ENCODE measurements at regions not wholly inside any gene's neighbourhood (a gene's known extent, or its start where the extent isn't known, plus 50 kb on each side); places are given as distances from the start of the nearest gene placed in this dataset.

DNA sequence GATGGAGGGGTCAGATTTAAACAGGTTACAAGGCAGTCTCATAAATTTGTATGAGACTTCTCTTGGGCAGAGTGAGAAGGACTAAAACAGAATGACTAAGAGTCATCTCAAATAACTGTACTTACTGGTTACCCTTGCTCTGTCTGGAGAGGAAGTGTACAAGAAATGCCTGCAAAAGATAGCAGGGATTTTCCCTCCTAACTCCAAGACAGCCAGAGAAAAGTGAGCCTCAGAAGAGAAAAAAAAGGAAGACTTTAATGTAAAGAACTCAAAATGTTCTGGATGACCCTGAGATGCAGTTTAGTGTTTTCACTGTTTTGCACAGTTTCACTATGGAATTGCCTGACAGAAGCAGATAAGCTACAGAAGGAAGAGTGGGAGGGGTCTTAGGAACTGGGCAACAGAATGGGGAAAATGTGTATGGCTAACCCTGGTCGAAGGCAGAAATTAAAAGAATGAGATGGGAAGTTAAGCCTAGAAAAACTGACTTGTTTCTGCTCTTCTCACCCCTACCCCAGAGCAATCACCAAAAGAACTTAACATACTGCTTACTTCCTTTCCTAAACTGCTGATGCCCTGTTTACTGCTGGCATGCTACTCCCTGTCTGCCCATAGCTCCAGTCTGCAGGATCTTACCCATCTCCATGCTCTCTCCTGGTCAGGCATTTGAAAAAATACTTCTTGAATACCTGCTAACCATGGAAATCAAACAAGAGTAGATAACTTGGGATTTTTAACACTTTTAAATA, 98.1 kb upstream of the MARCKS start:
- Histone ChIP-seq H2AFZ (ENCODE audit: low read depth) (peak overlapping the region; percentile 65; the same call in 1 of the 2 replicates), H3K27ac (ENCODE audit: low read depth in 2 of 2, low read length in 1 of 2) (no peak overlapping the region), H4K20me1 (ENCODE audit: insufficient read depth) (no peaks in the 10 kb centered on the region), H3K79me2 (ENCODE audit: insufficient read depth) (no peaks in the 10 kb centered on the region), H3K4me1 (ENCODE audit: control insufficient read depth in 1 of 2, insufficient read depth in 2 of 2, low read depth in 1 of 2, low read length in 1 of 2) (peaks cover 0 to 3% of the 10 kb centered on the region in 2 experiments; a peak in 1 of 4 replicates), H3K27me3 (ENCODE audit: insufficient read depth) (no peaks in the 10 kb centered on the region), H3K9me2 (no peaks in the 10 kb centered on the region), H3K9me3 (no peaks in the 10 kb centered on the region), H3K9ac (no peak overlapping the region), H3K36me3 (replicated peaks in 1 of 2; ENCODE audit: control insufficient read depth in 1 of 2, insufficient read depth in 2 of 2, low read length in 1 of 2) (no peaks in the 10 kb centered on the region), H3K4me2 (no peak overlapping the region), H3K4me3 (ENCODE audit: low read depth in 2 of 2, low read length in 1 of 2) (no peak overlapping the region), H3F3A (replicated peaks; ENCODE audit: insufficient read depth) (no peaks in the 10 kb centered on the region)
- WGBS (ENCODE audit: low lambda C conversion rate), result 75% methylated on average over 1 of the region's 1 CpG
- DNase-seq, result no peak
- POLR2A ChIA-PET, result no interaction called here
- TF ChIP-seq YY1 (IDR thresholded peaks at IDR 0.05; ENCODE audit: low read depth) (no peak), FOXJ3 (CRISPR knock-in tag; IDR thresholded peaks at IDR 0.05) (no peak), NFIC (IDR thresholded peaks at IDR 0.05; ENCODE audit: borderline replicate concordance) (no peak), RCOR1 (IDR thresholded peaks at IDR 0.05; ENCODE audit: low read length) (no peak), RFX5 (IDR thresholded peaks at IDR 0.05; ENCODE audit: low read length) (no peak), SIN3A (IDR thresholded peaks at IDR 0.05; ENCODE audit: borderline replicate concordance, low read depth, low read length) (no peak), RAD21 (IDR thresholded peaks at IDR 0.05; ENCODE audit: low read length) (no peak)
- TF ChIP-seq, protein P1, sequence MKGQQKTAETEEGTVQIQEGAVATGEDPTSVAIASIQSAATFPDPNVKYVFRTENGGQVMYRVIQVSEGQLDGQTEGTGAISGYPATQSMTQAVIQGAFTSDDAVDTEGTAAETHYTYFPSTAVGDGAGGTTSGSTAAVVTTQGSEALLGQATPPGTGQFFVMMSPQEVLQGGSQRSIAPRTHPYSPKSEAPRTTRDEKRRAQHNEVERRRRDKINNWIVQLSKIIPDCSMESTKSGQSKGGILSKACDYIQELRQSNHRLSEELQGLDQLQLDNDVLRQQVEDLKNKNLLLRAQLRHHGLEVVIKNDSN (IDR thresholded peaks at IDR 0.05; ENCODE audit: borderline replicate concordance, low read depth), result no peak
- TF ChIP-seq, protein P2, sequence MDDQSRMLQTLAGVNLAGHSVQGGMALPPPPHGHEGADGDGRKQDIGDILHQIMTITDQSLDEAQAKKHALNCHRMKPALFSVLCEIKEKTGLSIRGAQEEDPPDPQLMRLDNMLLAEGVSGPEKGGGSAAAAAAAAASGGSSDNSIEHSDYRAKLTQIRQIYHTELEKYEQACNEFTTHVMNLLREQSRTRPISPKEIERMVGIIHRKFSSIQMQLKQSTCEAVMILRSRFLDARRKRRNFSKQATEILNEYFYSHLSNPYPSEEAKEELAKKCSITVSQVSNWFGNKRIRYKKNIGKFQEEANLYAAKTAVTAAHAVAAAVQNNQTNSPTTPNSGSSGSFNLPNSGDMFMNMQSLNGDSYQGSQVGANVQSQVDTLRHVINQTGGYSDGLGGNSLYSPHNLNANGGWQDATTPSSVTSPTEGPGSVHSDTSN (IDR thresholded peaks at IDR 0.05), result no peak
- TF ChIP-seq, protein P3, sequence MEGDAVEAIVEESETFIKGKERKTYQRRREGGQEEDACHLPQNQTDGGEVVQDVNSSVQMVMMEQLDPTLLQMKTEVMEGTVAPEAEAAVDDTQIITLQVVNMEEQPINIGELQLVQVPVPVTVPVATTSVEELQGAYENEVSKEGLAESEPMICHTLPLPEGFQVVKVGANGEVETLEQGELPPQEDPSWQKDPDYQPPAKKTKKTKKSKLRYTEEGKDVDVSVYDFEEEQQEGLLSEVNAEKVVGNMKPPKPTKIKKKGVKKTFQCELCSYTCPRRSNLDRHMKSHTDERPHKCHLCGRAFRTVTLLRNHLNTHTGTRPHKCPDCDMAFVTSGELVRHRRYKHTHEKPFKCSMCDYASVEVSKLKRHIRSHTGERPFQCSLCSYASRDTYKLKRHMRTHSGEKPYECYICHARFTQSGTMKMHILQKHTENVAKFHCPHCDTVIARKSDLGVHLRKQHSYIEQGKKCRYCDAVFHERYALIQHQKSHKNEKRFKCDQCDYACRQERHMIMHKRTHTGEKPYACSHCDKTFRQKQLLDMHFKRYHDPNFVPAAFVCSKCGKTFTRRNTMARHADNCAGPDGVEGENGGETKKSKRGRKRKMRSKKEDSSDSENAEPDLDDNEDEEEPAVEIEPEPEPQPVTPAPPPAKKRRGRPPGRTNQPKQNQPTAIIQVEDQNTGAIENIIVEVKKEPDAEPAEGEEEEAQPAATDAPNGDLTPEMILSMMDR (IDR thresholded peaks at IDR 0.05), result no peak
- TF ChIP-seq, protein P4, sequence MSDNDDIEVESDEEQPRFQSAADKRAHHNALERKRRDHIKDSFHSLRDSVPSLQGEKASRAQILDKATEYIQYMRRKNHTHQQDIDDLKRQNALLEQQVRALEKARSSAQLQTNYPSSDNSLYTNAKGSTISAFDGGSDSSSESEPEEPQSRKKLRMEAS (IDR thresholded peaks at IDR 0.05; ENCODE audit: low read depth), result no peak
- TF ChIP-seq, protein P5, sequence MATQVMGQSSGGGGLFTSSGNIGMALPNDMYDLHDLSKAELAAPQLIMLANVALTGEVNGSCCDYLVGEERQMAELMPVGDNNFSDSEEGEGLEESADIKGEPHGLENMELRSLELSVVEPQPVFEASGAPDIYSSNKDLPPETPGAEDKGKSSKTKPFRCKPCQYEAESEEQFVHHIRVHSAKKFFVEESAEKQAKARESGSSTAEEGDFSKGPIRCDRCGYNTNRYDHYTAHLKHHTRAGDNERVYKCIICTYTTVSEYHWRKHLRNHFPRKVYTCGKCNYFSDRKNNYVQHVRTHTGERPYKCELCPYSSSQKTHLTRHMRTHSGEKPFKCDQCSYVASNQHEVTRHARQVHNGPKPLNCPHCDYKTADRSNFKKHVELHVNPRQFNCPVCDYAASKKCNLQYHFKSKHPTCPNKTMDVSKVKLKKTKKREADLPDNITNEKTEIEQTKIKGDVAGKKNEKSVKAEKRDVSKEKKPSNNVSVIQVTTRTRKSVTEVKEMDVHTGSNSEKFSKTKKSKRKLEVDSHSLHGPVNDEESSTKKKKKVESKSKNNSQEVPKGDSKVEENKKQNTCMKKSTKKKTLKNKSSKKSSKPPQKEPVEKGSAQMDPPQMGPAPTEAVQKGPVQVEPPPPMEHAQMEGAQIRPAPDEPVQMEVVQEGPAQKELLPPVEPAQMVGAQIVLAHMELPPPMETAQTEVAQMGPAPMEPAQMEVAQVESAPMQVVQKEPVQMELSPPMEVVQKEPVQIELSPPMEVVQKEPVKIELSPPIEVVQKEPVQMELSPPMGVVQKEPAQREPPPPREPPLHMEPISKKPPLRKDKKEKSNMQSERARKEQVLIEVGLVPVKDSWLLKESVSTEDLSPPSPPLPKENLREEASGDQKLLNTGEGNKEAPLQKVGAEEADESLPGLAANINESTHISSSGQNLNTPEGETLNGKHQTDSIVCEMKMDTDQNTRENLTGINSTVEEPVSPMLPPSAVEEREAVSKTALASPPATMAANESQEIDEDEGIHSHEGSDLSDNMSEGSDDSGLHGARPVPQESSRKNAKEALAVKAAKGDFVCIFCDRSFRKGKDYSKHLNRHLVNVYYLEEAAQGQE (IDR thresholded peaks at IDR 0.05; ENCODE audit: low read depth, low read length), result no peak
- CTCF ChIA-PET, result no interaction called here

All from SK-N-SH (cell line).